OCI-LY7 (cell line): ENCODE measurements at regions not wholly inside any gene's neighbourhood (a gene's known extent, or its start where the extent isn't known, plus 50 kb on each side); places are given as distances from the start of the nearest gene placed in this dataset.

ENCODE experiments used
- CTCF ChIP-seq: fragments of 200-600 bp; sonication (generic); conservative IDR thresholded peaks from 2 replicates; pipeline ENCODE4 v1.5.1; 2014; ENCODE audit warnings: mild to moderate bottlenecking, antibody characterized with exemption, low read length, moderate library complexity, mixed read lengths
- EZH2phosphoT487 ChIP-seq: fragments of 200-600 bp; sonication (generic); IDR thresholded peaks from 2 replicates; pipeline ENCODE4 v1.6.1; 2018; ENCODE audit warnings: low read depth, borderline replicate concordance, mild to moderate bottlenecking, mixed run types, antibody characterized with exemption, low read length, moderate library complexity, mixed read lengths

GRCh38 chrX:30973784-30974427 is 84.9 kb upstream of the TAB3 start:
- TF ChIP-seq CTCF: no peak
- TF ChIP-seq EZH2phosphoT487: no peak
